ENCODE measurements at regions not wholly inside any gene's neighbourhood (a gene's known extent, or its start where the extent isn't known, plus 50 kb on each side); places are given as distances from the start of the nearest gene placed in this dataset.

- no peak for DNase-seq
These were observed 87.2 kb upstream of the IRX3 start for GRCh38 chr16:54373534-54374520.

GRCh38 chr16:54370278-54371040 lies 83.9 kb upstream of the IRX3 start:
- DNase-seq, result no peak

GRCh38 chr16:54369861-54370260 lies 83.3 kb upstream of the IRX3 start:
- DNase-seq, result no peak

- no peak for DNase-seq
These were observed 80.4 kb upstream of the IRX3 start for GRCh38 chr16:54366943-54367342.

GRCh38 chr16:54365990-54366634 lies 79.5 kb upstream of the IRX3 start:
- no peak for DNase-seq

GRCh38 chr16:54363766-54364165 lies 77.2 kb upstream of the IRX3 start:
- DNase-seq, result no peak

GRCh38 chr16:54362591-54363206 lies 76.1 kb upstream of the IRX3 start:
- DNase-seq, result no peak

- no peak for DNase-seq
These were observed 74.7 kb upstream of the IRX3 start for GRCh38 chr16:54361246-54361645.

- no peak for DNase-seq
These were observed 74.1 kb upstream of the IRX3 start for GRCh38 chr16:54360681-54361080.

- DNase-seq, result no peak
These were observed 73.0 kb upstream of the IRX3 start for GRCh38 chr16:54359555-54359954.

- no peak for DNase-seq
These were observed 72.5 kb upstream of the IRX3 start for GRCh38 chr16:54359081-54359480.

GRCh38 chr16:54356391-54356790 lies 69.8 kb upstream of the IRX3 start:
- no peak for DNase-seq

- DNase-seq, result no peak
These were observed 68.7 kb upstream of the IRX3 start for GRCh38 chr16:54355251-54355650.

GRCh38 chr16:54353097-54353496 lies 66.5 kb upstream of the IRX3 start:
- DNase-seq, result no peak

- no peak for DNase-seq
These were observed 64.6 kb upstream of the IRX3 start for GRCh38 chr16:54351171-54351570.

- no peak for DNase-seq
These were observed 61.4 kb upstream of the IRX3 start for GRCh38 chr16:54347961-54348360.

GRCh38 chr16:54346041-54346440 lies 59.5 kb upstream of the IRX3 start:
- DNase-seq, result no peak

GRCh38 chr16:54344646-54345630 lies 58.4 kb upstream of the IRX3 start:
- DNase-seq, result no peak

GRCh38 chr16:54342966-54343365 lies 56.4 kb upstream of the IRX3 start:
- no peak for DNase-seq

Data from hypothalamus (tissue), 51 donors.